ENCODE measurements at regions not wholly inside any gene's neighbourhood (a gene's known extent, or its start where the extent isn't known, plus 50 kb on each side); places are given as distances from the start of the nearest gene placed in this dataset.

DNA sequence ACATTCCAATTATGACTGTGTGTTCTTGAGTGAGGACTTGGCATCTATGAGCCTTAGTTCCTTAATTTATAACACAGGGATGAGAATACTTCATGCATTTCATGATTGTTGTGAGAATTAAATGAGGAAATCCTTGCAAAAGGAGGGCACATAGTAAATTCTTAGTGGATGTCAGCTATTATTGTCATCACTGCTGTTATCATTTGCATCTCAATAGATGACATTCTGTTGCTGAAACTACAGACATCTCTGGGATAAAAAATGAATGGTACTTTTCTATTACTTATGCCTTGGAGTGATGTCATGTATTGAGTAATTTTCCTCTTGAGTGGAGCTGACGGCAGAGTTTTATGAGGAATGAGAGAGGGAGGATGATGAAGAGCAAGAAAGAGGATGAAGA, 184.4 kb upstream of the CDH11 start:
- TF ChIP-seq POLR2A (IDR thresholded peaks at IDR 0.05) (no peak), EP300 (IDR thresholded peaks at IDR 0.05) (no peak)
- TF ChIP-seq, protein P1, sequence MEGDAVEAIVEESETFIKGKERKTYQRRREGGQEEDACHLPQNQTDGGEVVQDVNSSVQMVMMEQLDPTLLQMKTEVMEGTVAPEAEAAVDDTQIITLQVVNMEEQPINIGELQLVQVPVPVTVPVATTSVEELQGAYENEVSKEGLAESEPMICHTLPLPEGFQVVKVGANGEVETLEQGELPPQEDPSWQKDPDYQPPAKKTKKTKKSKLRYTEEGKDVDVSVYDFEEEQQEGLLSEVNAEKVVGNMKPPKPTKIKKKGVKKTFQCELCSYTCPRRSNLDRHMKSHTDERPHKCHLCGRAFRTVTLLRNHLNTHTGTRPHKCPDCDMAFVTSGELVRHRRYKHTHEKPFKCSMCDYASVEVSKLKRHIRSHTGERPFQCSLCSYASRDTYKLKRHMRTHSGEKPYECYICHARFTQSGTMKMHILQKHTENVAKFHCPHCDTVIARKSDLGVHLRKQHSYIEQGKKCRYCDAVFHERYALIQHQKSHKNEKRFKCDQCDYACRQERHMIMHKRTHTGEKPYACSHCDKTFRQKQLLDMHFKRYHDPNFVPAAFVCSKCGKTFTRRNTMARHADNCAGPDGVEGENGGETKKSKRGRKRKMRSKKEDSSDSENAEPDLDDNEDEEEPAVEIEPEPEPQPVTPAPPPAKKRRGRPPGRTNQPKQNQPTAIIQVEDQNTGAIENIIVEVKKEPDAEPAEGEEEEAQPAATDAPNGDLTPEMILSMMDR (IDR thresholded peaks at IDR 0.05), result no peak
